GM18909 (cell line): ENCODE measurements at regions not wholly inside any gene's neighbourhood (a gene's known extent, or its start where the extent isn't known, plus 50 kb on each side); places are given as distances from the start of the nearest gene placed in this dataset.

Experiments used
- ATAC-seq: cut with Tn5 transposase; IDR thresholded peaks from one replicate; pipeline ENCODE4 v1.9.1; 2021; ENCODE audit warnings: mild to moderate bottlenecking; ENCODE audit not compliant: unreplicated experiment, poor library complexity

DNA sequence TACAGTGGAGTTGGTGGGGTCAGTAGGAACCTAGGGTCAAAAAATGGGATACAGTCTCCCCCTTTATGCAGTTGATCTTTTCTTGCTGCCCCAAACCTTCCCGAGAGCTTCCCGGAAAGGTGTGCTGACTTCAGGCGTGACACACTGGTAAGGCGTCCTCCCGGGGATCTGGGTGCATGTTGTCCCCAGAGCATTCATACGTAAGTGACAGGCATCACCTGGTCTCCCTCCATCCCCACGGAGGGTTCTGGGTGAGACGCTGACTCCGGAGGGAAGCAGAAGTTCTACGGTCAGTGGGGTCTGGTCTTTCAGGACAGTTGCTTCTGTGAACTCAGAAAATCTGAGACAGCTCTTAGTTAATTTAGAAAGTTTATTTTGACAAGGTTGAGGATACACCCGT is 159.6 kb upstream of the RTL1 start:
- no peak for ATAC-seq

DNA sequence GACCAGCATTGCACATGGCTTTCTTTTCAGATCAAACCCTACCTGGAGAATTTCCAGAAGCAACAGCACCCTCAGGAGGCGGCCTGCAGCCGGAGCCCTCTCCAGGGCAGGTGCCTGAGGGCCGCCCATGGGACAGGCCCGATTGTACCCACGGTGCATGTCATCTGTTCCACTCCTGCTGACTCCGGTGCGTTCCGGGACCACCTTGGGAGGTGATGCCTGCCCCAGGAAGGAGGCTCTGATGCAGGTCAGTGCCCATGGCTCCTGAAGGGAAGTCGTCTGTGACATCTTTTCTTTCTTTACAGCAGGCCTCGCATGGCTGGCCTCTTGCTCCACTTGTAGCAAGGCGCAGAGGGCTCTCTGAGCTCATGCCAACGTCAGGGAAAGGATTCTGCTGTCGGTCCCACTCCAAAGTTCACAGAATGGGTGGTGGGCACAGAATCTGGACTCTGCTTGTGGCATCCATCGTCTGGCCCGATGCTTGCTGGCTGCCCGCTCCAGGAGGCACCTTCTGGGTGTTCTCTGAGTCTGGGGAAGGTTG is 160.7 kb upstream of the RTL1 start:
- no peak for ATAC-seq

DNA sequence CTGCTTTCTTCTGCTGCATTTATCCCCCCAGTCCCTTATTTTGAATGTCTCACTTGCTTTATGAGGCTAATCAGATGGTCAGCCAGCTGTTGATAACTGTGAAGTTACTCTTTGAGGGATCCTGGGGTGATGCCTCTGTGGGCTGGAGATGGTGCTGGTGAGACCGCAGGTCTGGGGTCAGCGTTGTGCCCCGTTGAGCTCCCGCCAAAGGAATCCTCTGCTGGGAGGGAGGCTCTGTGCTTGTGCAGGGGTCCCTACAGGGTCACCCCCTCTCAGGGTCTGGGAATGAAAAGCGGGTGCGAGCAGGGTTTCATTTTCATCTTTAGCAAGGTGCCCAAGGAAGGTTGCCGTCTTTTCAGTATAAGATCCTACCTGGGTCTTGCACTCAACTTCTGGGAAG is 161.2 kb upstream of the RTL1 start:
- no peak for ATAC-seq

DNA sequence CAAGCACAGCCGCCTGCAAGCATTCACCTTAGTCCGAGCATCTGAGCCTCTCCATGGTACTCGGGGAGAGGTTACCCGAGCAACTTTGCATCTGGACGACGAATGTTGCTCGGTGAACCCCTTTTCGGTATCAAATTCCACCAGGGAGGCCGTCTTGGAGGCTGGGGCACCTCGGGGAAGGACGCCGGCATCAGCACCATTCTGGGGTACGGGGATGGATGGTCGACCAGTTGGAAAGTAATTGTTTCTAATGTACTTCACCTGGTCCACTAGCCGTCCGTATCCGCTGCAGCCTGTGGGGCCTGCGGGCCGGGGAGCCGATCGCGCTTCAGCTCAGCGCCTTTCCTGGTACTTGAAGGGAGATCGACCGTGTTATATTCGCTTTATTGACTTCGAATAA is 161.7 kb upstream of the RTL1 start:
- no peak for ATAC-seq

DNA sequence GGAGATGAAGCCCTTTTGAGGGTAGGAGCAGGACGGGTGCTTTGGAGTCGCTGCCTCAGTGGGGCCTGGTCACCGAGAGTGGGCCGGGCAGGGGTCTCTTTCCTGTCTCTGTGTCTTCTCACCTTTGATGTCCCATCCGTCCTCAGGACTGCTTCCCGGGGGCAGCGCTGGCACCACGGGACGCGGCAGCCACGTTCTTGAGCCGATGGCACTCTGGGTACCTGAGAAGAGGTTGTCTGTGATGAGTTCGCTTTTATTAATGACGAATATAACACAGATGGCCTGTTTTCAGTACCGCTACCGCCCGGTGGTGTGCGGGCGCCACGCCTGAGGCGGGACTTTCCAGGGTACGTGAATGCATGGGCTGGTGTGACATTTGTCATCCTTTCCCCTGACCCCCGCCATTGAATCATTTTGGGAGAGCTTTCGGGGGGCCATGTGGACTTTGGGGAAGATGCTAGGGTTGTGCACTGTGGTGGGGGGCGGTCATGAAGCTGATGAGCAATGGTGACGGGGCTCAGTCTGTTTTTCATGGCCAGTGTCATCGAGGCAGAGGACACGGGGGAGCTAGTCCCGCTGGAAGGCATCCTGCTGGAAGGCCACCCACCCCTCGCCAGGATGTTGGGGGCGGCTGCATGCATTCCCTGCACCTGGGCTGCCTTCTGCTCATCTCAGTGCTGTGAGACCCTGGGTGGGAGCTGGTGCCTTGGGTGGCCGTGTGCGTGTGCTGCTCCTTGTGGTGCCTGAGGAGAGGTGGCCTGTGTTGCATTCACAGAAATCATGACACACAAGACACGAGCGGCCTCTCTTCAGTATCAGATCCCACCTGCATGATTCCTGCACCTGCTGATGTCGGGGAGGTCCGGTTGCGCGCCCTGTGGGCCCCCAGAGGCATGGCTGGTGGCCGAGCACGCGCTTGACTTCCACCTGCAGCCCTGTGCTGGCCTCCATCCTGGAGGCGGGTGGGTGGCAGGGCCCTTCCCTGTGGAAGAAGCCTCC is 162.5 kb upstream of the RTL1 start:
- no peak for ATAC-seq

DNA sequence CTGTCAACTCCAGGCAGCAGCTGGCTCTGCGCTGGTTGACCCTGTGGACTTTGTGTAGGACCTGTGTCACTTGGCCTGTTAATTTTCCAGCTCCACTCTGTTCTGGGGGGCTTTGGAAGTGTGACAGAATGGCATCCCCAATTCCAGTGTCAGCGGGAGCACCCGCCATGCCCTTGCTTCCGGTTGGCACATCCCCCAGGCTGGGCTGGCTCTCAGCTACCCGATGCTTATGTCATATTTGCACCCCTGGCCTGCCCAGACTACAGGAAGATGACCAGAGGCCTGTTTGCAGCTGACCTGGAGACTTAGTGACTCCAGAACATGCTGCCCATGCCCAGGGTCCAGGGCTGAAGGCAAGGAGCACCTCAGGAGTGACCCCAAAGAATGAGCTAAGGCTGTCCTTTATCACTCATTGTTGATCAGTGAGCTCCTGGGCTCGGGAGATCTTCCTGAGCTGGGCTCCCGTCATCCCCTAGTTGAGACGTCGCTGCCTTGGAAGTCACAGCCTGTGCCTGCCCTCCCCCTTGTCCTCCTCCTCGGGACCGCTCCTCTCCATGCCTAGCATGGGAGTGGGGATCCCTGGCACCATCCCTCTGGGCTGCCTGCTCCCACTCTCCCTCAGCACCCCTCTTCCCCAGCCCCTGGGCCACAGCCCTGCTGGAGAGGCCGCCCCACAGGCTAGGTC is 163.4 kb upstream of the RTL1 start:
- ATAC-seq, result no peak

DNA sequence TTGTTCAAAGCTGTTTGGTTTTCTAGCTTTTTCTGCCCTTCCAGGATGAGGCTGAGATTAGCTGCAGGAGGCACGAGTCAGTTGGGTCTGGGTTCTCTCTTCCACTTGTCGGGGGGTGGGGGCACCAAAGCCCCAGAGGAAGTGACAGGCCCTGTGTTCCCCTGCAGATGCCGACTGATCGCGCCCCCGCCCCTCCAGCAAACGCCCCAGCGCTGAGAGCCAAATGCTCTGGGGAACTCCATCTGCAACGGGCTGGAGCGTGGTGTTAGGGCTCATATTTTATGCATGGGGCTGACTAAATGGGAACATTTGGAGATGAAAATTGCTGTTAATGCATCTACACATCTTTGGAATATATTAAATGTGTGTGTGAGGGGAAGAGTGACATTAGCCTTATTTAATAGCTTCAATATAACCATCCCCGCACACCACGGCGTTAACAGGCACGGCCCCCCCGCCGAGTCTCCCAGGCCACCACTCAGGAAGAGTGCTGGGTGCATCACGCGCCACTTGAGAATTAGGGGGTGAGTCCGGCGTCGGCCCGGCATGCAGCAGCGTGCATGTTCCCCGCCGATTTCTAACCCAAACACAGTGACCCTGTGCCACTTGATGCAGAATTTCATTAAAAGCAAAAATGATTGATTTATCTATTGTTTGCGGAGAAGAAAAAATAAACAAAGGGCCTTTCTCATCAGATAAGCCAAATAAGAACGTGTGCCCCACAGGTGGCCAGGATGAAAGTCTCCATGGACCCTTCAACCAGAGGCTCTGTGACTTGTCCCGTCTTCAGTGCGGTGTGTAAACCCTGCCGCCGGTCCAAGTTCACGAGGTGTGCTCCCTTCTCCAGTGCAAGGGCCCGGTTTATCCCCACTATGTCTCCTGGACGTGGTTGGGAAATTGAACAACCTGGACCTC is 165.0 kb upstream of the RTL1 start:
- ATAC-seq, result no peak

DNA sequence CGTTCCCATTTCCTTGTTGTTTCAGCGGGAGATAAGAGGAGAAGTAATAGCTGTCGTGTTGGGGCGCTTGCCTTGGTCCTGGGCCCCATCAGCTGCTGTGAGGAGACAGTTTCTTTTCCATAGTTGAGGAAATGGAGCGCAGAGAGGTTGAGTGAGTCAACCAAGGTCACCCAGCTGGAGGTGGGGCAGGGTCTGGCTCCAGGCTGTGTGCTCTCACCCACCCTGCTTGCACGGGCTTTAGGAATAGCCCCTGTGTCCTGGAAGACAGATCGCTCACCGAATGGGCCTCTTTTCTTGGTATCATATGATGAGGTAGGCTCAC is 165.7 kb upstream of the RTL1 start:
- ATAC-seq, result no peak

DNA sequence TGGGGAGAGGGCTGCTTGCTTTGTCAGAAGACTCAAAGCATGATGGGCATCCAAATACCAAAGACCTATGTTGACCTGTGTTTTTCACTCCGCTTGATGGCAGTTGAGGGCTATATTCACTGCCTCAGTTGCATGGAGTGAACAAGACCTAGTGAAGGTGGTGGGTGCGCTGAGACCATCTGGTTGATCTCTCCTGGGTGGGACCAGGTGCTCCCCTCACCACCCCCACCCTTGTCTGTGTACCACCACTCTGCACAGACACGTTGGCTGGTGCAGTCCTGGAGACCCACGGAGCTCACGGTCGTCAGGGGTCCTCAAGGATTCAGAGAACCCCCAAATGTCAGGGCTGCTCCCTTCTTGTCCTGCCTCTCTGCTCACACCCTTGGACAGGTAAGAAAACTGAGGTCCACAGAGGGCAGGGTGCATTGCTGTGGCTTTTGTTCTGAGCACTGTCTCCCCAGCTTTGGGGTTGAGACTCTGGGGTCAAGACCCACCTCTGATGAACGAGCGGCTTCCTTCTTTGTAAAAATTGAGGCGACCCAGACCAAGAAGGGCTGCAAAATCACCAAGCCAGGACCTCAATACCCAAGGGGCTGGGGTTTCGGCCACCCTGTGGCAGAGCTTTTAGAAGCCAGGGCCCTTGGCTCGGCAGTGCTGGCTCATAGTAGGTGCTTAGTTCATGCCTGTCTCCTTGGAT is 166.3 kb upstream of the RTL1 start:
- ATAC-seq, result no peak

DNA sequence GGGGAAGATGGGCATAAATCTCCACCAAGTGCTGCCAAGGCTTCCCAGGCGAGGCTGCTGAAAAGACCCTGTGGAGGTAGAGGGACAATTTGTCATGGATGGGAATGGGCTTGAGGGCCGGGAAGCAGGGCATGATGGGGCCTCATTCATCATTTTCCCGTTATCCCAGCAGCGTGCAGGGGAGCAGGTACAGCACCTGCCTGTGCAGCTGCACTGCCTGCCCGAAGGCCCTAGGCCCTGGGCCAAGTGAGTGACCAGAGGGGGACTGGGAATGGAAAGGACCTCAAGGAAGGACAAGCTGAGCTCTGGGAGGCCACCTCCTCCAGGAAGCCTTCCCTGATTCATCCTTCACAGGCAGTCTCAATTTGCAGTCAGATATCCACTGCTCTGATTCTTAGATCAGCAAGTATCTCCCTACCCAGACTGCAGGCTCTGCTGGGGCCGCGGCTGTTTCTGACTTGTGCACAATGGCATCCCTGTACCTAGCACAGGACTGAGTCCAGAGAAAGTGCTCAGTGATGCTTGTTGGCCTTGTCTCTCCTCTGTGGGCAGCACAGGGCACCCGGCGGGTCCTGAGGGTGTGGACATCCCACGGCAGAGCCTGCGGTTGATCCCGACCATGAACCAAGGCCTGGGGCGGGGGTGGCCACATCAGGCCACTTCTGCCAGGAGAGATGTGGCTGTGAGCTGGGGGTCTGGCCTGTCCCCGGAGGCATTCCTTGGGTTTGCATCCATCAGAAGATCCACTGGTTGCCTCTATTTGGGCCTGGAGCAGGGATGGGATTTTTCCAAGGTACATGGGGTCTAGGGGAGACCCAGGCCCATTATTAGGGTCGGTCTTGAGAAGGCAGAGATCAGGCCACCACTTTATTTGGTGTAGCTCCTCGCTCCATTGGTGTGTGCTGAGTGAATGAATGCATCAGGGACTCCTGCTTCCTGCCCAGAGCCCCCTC is 167.3 kb upstream of the RTL1 start:
- ATAC-seq, result no peak

DNA sequence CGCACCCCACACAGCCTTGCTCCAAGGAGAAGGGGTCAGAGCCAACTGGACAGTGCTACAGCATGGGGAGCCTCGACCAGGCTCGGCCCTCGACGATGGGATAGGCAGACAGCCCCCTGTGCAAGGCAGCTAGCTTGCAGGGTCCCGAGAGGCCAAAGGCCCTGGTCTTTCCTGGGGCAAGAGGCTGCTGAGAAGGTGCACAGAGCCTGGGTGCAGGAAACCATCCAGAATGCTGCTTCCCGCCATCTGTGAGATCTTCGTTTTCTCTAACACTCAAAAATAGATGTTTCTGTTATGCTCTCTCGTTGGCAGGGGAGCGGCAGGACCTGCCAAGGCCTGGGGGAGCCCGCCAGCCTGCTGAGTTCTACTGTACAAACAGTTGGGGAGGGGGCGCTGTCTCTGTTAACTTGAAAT is 168.0 kb upstream of the RTL1 start:
- no peak for ATAC-seq

DNA sequence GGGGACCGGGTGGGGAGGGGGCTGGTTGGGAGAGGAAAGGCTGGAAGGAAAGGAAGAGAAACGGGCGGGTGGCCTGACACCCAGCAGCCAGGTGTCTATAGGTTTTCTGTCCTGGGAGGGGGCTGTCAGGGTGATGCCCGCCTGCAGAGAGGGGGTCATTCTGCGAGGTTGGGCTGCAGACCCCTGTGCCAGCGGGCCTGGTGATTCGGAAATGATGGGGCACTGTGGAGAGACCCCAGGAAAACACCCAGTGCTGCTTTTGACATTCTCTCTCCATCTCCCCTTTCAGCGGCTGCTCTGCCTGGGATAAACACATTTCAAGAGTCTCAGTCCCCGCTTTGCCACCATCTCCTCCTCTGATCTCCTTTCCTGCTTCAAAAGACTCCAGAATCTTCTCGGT is 168.5 kb upstream of the RTL1 start:
- ATAC-seq, result no peak

DNA sequence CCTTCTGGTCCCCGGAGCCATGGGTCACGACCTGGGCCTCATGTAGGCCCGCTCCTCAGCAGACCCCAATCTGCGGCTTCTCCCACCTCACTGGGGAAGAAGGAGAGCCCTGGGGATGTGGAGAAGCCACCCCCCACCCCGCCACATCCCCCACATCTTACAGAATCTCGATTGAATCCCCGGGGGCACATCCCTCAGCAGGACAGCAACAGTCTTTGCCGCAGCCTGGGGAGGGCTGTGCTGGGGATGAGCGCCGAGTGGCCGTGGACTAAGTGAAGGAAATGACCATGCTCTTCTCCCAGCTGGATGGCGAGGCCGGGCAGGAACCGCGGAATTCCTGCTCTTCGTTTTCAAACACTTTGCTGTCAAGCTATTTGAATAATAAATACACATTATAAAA is 169.0 kb upstream of the RTL1 start:
- ATAC-seq, result no peak

DNA sequence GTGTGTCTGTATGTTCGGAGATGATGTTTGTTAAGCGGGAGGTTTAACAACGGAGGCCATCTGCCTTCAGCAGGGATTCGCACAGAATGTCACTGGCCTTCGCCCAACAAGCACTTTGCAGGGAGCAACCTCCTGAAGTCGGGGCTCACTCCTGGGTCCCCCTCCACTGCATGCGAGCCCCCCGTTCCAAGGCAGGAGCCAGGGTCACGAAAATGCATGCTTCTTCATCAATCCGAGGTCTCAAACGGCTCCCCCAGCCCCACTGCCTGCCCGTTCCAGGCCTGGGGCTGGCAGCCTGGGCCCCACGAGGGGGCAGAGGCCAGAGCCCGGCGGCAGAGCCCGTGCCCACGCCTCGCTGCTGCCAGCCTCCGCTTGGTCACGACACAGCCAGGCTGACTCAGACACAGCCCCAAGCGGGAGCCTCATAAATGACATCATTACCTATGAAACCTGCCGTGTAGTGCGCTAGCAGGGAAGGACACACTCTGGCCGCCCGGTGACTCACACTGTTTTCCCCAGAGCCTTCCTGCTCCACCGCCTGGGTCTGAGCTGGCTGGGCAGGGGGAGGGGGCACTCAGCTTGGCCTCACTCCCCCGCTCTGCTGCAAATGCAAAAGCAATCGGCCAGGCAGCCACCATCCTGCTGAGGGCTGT is 169.5 kb upstream of the RTL1 start:
- peak; percentile 85 for ATAC-seq

DNA sequence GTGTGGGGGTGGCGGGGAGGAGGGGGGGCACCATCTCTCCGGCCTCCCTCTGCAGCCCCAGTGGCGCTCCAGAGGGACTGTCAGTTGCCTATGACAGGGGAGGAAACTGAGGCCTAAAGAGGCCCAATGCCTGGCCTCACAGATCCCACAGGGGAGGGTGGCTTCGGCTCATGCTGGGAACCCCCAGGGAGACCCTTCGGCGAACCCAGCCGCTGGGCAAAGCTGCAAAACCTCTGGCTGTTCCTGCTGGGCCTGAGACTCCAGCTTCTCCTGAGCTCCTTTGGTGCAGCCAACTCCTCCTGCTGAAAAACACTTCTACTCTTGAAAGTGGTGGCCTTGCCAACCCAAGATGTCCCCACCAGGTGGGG is 170.1 kb upstream of the RTL1 start:
- no peak for ATAC-seq

DNA sequence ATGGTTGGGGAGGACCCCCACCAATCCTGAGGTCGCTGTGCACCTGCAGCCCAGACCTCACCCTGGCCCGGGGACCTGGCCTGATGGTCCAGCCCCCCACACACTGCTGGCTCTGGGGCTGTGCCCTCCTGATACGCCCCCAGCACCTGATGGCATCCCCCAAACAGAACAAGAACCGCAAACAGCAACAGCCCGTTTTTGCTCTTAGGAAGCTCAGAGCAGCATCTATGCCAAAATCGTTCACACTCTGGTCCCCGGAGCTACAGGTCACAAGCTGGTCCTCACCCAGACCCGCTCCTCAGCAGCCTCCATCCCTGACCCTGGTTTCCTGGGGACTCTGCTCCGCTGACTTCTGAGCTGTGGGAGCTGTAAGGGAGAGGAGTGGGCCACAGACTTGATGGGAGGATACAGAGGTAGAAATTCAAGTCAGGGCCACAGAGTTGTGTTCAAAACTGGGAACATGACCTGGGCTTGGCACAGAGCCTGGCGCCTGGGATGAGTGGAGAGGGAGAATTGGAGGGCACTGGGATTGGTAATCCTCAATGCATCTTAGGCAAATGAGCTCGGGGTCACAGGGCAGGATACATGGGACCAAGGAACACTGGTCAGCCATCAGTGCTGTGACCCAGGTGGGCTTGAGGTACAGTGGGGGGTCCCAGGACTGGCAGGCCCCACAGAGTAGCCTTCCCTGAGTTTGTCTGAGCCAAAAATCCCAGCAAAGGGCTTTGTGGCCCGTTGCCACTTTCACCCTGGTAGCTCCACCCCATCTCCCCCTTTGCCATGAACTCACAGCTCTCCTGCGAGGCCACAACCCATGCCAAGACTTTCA is 170.9 kb upstream of the RTL1 start:
- ATAC-seq, result no peak

DNA sequence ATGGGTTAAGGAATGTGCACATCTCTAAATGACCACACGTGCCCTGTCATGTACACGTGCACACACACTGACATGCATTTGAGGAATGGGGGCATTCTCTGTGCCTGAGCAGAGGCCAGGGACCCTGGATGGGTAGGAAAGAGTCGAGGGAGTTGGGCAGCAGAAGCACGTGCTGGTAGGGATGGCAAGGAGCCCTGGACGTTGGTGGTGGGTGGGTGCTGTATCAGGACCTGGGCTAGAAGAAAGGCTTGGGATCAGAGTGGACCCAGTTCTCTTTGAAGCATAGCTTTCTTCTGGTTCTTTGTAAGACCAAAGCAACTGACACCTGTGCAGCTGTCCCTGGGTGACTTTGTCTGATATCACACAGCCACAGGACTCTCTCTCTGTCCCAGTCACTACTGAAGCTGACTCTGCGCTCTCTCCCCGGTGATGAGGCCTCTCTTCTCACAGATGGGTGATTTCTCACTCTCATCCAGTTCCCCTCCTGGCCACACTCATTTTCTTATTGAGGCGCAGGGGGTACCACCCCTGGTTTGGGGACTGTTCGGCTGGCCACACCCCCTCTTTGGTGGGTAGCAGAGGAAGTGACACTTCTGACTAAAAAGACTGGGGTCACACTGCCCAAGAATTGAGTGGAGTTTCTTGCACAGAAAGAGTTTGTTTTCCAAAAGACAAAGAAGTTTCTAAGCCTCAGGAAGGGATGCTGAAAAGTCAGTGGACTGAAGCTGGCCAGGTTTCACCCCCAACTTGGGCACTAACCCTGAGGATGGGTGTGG is 171.7 kb upstream of the RTL1 start:
- peak; percentile 65 for ATAC-seq
